ENCODE measurements at regions not wholly inside any gene's neighbourhood (a gene's known extent, or its start where the extent isn't known, plus 50 kb on each side); places are given as distances from the start of the nearest gene placed in this dataset.

DNA sequence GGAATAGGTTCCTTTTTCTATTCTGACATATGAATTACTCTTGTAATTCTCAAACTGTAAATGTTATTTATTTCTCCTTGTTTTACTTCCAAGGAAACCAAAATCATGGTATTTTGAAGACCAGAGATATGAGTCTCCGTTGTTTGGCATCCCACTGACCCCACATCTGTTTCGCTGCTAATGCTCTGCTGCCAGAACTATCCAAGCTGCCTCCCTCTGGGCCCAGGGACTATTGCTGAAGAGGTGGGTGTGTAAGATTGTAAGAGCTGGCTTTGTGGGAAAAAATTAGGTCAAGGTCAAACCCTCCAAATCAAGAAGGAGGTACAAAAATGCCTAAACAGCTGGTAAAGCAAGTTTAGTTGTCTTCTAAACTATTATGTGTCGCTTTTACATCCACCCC, 129.4 kb upstream of the MYO10 start:
- TF ChIP-seq ZNF274 (IDR thresholded peaks at IDR 0.05; ENCODE audit: low read depth, low read length) (no peak), YY1 (IDR thresholded peaks at IDR 0.05; ENCODE audit: insufficient read depth, insufficient read length) (no peak)
